H1 (cell line): ENCODE measurements at regions not wholly inside any gene's neighbourhood (a gene's known extent, or its start where the extent isn't known, plus 50 kb on each side); places are given as distances from the start of the nearest gene placed in this dataset.

Source experiments
- CTCF ChIA-PET: fragments of 300-600 bp; sonication (Branson Sonifier 250); formaldehyde crosslinking; loops from one replicate; lab custom pipeline; 2021; ENCODE audit not compliant: partially characterized antibody; lab: Charles Lee
- POLR2A ChIA-PET: fragments of 300-600 bp; sonication (Branson Sonifier 250); formaldehyde crosslinking; loops from one replicate; lab custom pipeline; 2021; ENCODE audit warnings: inconsistent platforms; ENCODE audit not compliant: partially characterized antibody; lab: Charles Lee
- DNase-seq, 2 experiments: peaks; one replicate each; pipeline versions ENCODE4 v3.0.0 to v3.0.0-alpha.2; 2010 to 2022; ENCODE audit warnings: low spot score in 2 of 2, low read depth in 1 of 2, mixed read lengths in 1 of 2
- FAIRE-seq: peaks from 2 replicates; lab custom pipeline; 2011; peaks lifted over from hg19 to GRCh38; lab: Jason Lieb, UNC
- H2AFZ ChIP-seq: 2 replicates; pipeline ENCODE4 v1.8.1; 2012; ENCODE audit warnings: low read length, inconsistent platforms
- H2AK5ac ChIP-seq: 2 replicates; pipeline ENCODE4 v1.6.1; 2013; ENCODE audit warnings: low read depth, low read length
- H2BK120ac ChIP-seq: replicated peaks from 2 replicates; pipeline ENCODE3; 2013; ENCODE audit warnings: low read depth, low read length, inconsistent platforms
- H2BK12ac ChIP-seq: 2 replicates; pipeline ENCODE4 v1.6.1; 2013; ENCODE audit warnings: low read depth, low read length
- H2BK15ac ChIP-seq: 2 replicates; pipeline ENCODE4 v1.6.1; 2013; ENCODE audit warnings: low read length
- H2BK20ac ChIP-seq: 2 replicates; pipeline ENCODE4 v1.6.1; 2013; ENCODE audit warnings: low read length
- H2BK5ac ChIP-seq: 2 replicates; pipeline ENCODE4 v1.6.1; 2013; ENCODE audit warnings: low read depth, low read length
- H3K14ac ChIP-seq: 2 replicates; pipeline ENCODE4 v1.6.1; 2013; ENCODE audit warnings: inconsistent platforms; ENCODE audit not compliant: insufficient read length
- H3K18ac ChIP-seq: 2 replicates; pipeline ENCODE4 v1.6.1; 2013; ENCODE audit warnings: low read length; ENCODE audit errors: extremely low read depth
- H3K23ac ChIP-seq: 2 replicates; pipeline ENCODE4 v1.6.1; 2013; ENCODE audit warnings: inconsistent platforms; ENCODE audit not compliant: insufficient read length
- H3K23me2 ChIP-seq: 2 replicates; pipeline ENCODE4 v1.6.1; 2013; ENCODE audit warnings: low read depth, low read length
- H3K27ac ChIP-seq: 2 replicates; pipeline ENCODE4 v1.6.1; 2011; ENCODE audit warnings: low read depth, low read length, inconsistent platforms
- H3K27me3 ChIP-seq, 4 experiments: replicated peaks in 1 of 4; 1 replicate in 1 of 4; 2 replicates in 3 of 4; pipeline versions ENCODE4 v1.6.1 to v1.8.1; 2011 to 2013; ENCODE audit warnings: low read length in 3 of 4, mild to moderate bottlenecking in 3 of 4, inconsistent platforms in 2 of 4, mixed read lengths in 2 of 4, moderate library complexity in 1 of 4; ENCODE audit not compliant: control insufficient read depth in 3 of 4, insufficient read depth in 3 of 4; ENCODE audit errors: extremely low read depth in 1 of 4
- H3K36me3 ChIP-seq, 4 experiments: 2 replicates each; pipeline versions ENCODE4 v1.6.1 to v1.8.1; 2011 to 2013; ENCODE audit warnings: mild to moderate bottlenecking in 4 of 4, low read length in 3 of 4, moderate library complexity in 2 of 4, control low read depth in 1 of 4, inconsistent platforms in 1 of 4; ENCODE audit not compliant: insufficient read depth in 4 of 4, control insufficient read depth in 2 of 4
- H3K4ac ChIP-seq: replicated peaks from 2 replicates; pipeline ENCODE3; 2013; ENCODE audit warnings: low read length, low read depth, mixed read lengths, inconsistent platforms; ENCODE audit not compliant: insufficient read length
- H3K4me1 ChIP-seq, 4 experiments: replicated peaks in 1 of 4; 1 replicate in 1 of 4; 2 replicates in 3 of 4; pipeline versions ENCODE4 v1.6.1 to v1.8.1; 2011 to 2013; ENCODE audit warnings: low read length in 3 of 4, inconsistent platforms in 2 of 4, mixed read lengths in 1 of 4; ENCODE audit not compliant: insufficient read depth in 4 of 4, control insufficient read depth in 3 of 4
- H3K4me2 ChIP-seq, 2 experiments: 2 replicates each; pipeline versions ENCODE4 v1.6.1 to v1.8.1; 2011 to 2013; ENCODE audit warnings: low read depth in 2 of 2, low read length in 2 of 2, control low read depth in 1 of 2, inconsistent platforms in 1 of 2, mild to moderate bottlenecking in 1 of 2; ENCODE audit not compliant: insufficient read depth in 1 of 2
- H3K4me3 ChIP-seq, 4 experiments: fragments of 200-600, 300-600 bp in 1 of 4; sonication (generic), shearing (Covaris generic), sonication (Bioruptor Twin) in 1 of 4; 2 replicates each; pipeline versions ENCODE4 v1.5.1 to v1.8.1; 2011 to 2016; ENCODE audit warnings: low read length in 4 of 4, low read depth in 3 of 4, control low read depth in 2 of 4, inconsistent platforms in 2 of 4, mild to moderate bottlenecking in 2 of 4, mixed read lengths in 1 of 4, moderate library complexity in 1 of 4; ENCODE audit not compliant: insufficient read depth in 2 of 4; ENCODE audit errors: extremely low read depth in 1 of 4
- H3K56ac ChIP-seq: replicated peaks from 2 replicates; pipeline ENCODE3; 2013; ENCODE audit warnings: low read depth, mild to moderate bottlenecking, mixed read lengths, low read length, inconsistent platforms; ENCODE audit not compliant: insufficient read length
- H3K79me1 ChIP-seq: 2 replicates; pipeline ENCODE4 v1.6.1; 2013; ENCODE audit warnings: low read depth, low read length, control low read depth
- H3K79me2 ChIP-seq, 2 experiments: 2 replicates each; pipeline versions ENCODE4 v1.6.1 to v1.8.1; 2012 to 2013; ENCODE audit warnings: low read length in 2 of 2, mild to moderate bottlenecking in 2 of 2, inconsistent platforms in 1 of 2; ENCODE audit not compliant: insufficient read depth in 2 of 2, control insufficient read depth in 1 of 2
- H3K9ac ChIP-seq, 4 experiments: replicated peaks in 1 of 4; 1 replicate in 1 of 4; 2 replicates in 3 of 4; pipeline versions ENCODE4 v1.6.1 to v1.8.1; 2011 to 2013; ENCODE audit warnings: low read depth in 3 of 4, low read length in 3 of 4, control low read depth in 2 of 4, mild to moderate bottlenecking in 2 of 4, moderate library complexity in 2 of 4, inconsistent platforms in 1 of 4; ENCODE audit errors: extremely low read depth in 1 of 4
- H3K9me3 ChIP-seq, 2 experiments: 2 replicates each; pipeline versions ENCODE4 v1.6.1 to v1.8.1; 2012 to 2013; ENCODE audit warnings: mild to moderate bottlenecking in 2 of 2, moderate library complexity in 2 of 2, control low read depth in 1 of 2, inconsistent platforms in 1 of 2, low read depth in 1 of 2, low read length in 1 of 2, mixed read lengths in 1 of 2; ENCODE audit not compliant: insufficient read depth in 2 of 2
- H4K20me1 ChIP-seq, 2 experiments: replicated peaks in 1 of 2; 2 replicates each; pipeline versions ENCODE3 to v1.8.1; 2011 to 2013; ENCODE audit warnings: inconsistent platforms in 2 of 2, low read length in 2 of 2, mild to moderate bottlenecking in 1 of 2; ENCODE audit not compliant: insufficient read depth in 2 of 2, control insufficient read depth in 1 of 2
- H4K5ac ChIP-seq: 2 replicates; pipeline ENCODE4 v1.6.1; 2013; ENCODE audit warnings: low read length, low read depth, mixed read lengths, inconsistent platforms; ENCODE audit not compliant: insufficient read length
- H4K8ac ChIP-seq: 2 replicates; pipeline ENCODE4 v1.8.0; 2013; ENCODE audit warnings: mild to moderate bottlenecking, moderate library complexity, low read length, inconsistent platforms; ENCODE audit not compliant: insufficient read depth; ENCODE audit errors: extremely low read depth
- H4K91ac ChIP-seq: replicated peaks from 2 replicates; pipeline ENCODE3; 2013; ENCODE audit warnings: low read length, mixed read lengths, inconsistent platforms; ENCODE audit not compliant: insufficient read length
- BCL11A ChIP-seq, 2 experiments: IDR thresholded peaks; one replicate each; pipeline ENCODE4 v1.6.1; 2011; ENCODE audit warnings: low read depth in 2 of 2, low read length in 2 of 2, mild to moderate bottlenecking in 2 of 2
- CEBPB ChIP-seq: IDR thresholded peaks from 2 replicates; pipeline ENCODE4 v1.6.1; 2012; ENCODE audit warnings: low read depth, low read length
- POLR2A ChIP-seq, 2 experiments: IDR thresholded peaks; 1 replicate in 1 of 2; 2 replicates in 1 of 2; pipeline ENCODE4 v1.6.1; 2011; ENCODE audit warnings: low read depth in 2 of 2, low read length in 2 of 2, mild to moderate bottlenecking in 2 of 2; ENCODE audit errors: control extremely low read depth in 1 of 2
- RAD21 ChIP-seq, 2 experiments: IDR thresholded peaks in 1 of 2; conservative IDR thresholded peaks in 1 of 2; 2 replicates each; pipeline ENCODE4 v1.6.1; 2011; ENCODE audit warnings: low read depth in 2 of 2, low read length in 2 of 2, improper control_type of control experiment in 1 of 2, inconsistent platforms in 1 of 2, mild to moderate bottlenecking in 1 of 2, moderate library complexity in 1 of 2
- WGBS, 2 experiments: shearing (Covaris generic) in 1 of 2; methylation state at CpG; one replicate each; pipeline versions ENCODE4 v1.1.6 to v1.1.7; 2013 to 2015; ENCODE audit warnings: low lambda C conversion rate in 2 of 2, mixed read lengths in 2 of 2, inconsistent platforms in 1 of 2, low coverage in 1 of 2, missing lambda C conversion rate in 1 of 2; ENCODE audit not compliant: insufficient replicate concordance in 2 of 2, insufficient coverage in 1 of 2, insufficient read length in 1 of 2; ENCODE audit errors: extremely low coverage in 1 of 2, missing lambda C conversion rate in 1 of 2; 5-methylcytosine and 5-hydroxymethylcytosine counted together

GRCh38 chr12:16449459-16449858 lies 102.0 kb downstream of the MGST1 start:
- ChIA-PET POLR2A (no interaction called here), CTCF (interaction anchor here (2.8 kb wide), 1 partner anchor 64 kb away, joined by 7 read pairs; no protein-coding TSS in a partner anchor)
- Histone ChIP-seq H2AFZ (no peak overlapping the region), H2AK5ac (no peak overlapping the region), H2BK20ac (no peak overlapping the region), H3K18ac (no peak overlapping the region), H4K91ac (no peak overlapping the region), H2BK12ac (no peak overlapping the region), H3K9ac (no peak overlapping the region), H3K79me1 (no peaks in the 10 kb centered on the region), H3K9me3 (no peaks in the 10 kb centered on the region), H2BK15ac (no peak overlapping the region), H3K23me2 (no peaks in the 10 kb centered on the region), H3K4me2 (no peak overlapping the region), H3K27me3 (peaks cover 0 to 3% (median 1%) of the 10 kb centered on the region in 4 experiments; a peak in 1 of 7 replicates), H4K20me1 (no peaks in the 10 kb centered on the region), H3K14ac (no peak overlapping the region), H4K8ac (no peak overlapping the region), H3K4me3 (no peak overlapping the region), H3K4ac (no peak overlapping the region), H3K27ac (no peak overlapping the region), H3K79me2 (no peaks in the 10 kb centered on the region), H4K5ac (no peak overlapping the region), H2BK5ac (no peak overlapping the region), H3K23ac (no peak overlapping the region), H3K56ac (no peak overlapping the region), H3K4me1 (peaks cover 0 to 4% (median 3%) of the 10 kb centered on the region in 4 experiments; a peak in 2 of 7 replicates), H3K36me3 (no peaks in the 10 kb centered on the region), H2BK120ac (no peak overlapping the region)
- FAIRE-seq (no peak), DNase-seq (no peak)
- WGBS, 2 experiments, result 90% methylated on average over 2 of the region's 2 CpGs; no CpG with 5 or more reads in 1 of the 2 experiments
- TF ChIP-seq RAD21 (IDR thresholded peaks at IDR 0.05 in 1 of 2, conservative IDR thresholded peaks at IDR 0.05 in 1 of 2; ENCODE audit: low read depth in 2 of 2, low read length in 2 of 2), result peak in 1 of 2 experiments; percentile 12; a peak in 1 of 4 replicates
- TF ChIP-seq CEBPB, result no peak
- no peak for TF ChIP-seq BCL11A (IDR thresholded peaks at IDR 0.05; ENCODE audit: low read depth in 2 of 2, low read length in 2 of 2)
- TF ChIP-seq POLR2A (IDR thresholded peaks at IDR 0.05; ENCODE audit: control extremely low read depth in 1 of 2, low read depth in 2 of 2, low read length in 2 of 2), result no peak
